HG03342 (cell line): ENCODE measurements at regions not wholly inside any gene's neighbourhood (a gene's known extent, or its start where the extent isn't known, plus 50 kb on each side); places are given as distances from the start of the nearest gene placed in this dataset.

Experiments used
- ATAC-seq: cut with Tn5 transposase; IDR thresholded peaks from one replicate; pipeline ENCODE4 v1.9.1; 2021; ENCODE audit warnings: mild to moderate bottlenecking, moderate library complexity; ENCODE audit not compliant: unreplicated experiment

DNA sequence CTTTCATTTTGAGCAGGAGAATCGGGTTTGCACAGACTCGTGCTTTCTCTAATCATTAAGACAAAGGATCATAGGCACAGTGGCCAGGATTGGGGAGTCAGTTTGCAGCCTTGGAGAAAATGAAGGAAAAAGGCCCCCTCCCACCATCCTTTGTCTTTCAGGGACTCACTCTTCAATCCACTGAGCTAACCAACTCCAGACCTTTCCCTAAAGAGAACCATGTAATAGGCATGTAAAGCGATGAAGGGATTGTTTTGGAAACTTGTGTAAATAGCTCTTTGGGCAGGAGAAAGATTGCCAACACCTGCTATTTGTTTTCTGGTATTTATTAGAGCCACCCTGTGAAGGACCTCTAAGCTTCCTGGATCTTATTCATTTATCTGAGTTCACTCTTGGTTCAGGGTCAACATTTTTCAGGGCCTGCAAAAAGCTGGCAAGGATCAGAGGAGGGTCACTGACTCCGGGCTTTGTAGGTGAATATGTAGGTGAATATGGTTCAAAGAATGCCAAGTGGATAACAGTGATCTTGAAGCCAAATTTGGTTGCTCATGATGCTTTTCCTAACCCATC lies 192.6 kb upstream of the FGGY start:
- ATAC-seq, result no peak

DNA sequence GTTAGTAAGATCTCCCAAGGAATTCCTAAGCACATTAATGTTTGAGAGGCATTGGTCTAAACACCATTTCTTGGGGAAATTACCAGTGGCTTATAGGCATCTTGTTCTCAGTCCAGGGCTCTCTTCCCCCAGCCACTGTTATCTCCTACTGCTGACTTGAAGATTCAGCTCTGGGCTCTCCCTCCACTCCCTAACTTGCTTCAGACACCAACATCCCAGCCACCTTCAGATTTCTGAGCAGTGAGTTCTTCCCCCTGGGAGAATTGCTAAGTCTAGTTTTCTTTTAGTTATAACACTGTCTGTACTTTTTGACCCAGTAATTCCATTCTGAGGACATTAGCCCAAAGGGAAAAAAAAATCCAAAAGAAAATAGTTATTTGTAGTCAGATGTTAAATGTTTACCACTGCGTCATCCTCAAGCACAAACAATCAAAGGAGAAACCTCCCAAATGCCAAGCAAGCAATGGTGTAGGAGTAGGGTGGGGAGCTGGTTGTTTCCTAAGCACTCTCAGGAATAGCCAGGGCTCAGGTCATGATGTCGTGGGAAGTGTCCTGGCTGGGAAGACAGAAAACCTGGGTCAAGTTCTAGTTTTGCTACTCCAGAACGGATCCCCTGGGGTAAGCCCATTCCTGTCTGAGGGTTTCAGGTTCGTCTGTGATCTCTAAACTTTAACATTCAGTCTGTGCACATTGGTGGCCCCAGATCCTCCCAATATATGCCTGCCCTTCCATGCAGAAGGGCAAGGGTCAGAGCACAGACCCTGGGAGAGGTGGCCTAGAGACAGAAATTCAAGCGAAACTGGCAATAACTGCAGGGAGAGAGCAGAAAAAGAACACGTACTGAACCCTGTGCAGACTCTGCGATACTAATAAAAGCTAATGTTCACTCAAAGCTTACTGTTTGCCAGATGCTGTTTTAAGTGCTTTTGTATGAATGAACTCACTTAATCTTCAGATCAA lies 191.1 kb upstream of the FGGY start:
- no peak for ATAC-seq

DNA sequence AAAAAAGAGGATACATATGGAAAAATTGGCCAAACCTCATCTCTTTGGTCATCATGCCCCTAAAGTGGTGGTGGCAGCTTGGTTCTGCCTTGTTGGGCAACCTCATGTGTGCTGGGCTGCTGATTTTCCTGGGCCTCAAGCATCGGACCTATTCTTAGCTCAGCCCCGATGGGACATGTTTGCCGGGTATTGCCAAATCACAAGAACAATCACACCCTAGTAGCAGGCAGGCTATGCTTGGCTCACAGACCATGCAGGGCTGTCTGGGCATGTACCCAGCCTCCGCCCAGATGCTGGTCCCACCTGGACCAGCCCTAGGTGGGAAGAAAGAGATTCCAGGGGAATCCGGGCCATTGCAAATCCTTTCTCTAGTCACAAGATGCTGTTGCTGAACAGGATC lies 189.4 kb upstream of the FGGY start:
- ATAC-seq, result no peak

DNA sequence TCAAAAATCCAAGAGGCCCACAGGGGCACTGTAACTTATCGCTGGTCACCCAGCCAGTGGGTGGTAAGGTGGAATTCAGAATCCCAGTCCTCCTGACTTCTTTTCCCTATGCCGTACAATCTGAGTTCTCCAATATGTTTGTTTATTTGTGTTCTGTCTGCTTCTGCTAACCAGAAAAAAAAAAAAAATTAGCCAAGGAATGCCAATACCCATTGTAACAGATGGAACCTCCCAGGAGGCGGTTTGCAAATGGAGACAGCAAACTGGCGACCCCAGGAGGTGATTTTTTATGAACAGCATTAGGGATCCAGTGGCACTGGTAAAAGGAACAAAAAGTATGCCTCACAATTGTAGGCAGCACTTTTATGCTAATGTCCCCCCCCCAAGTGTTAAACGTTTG lies 189.0 kb upstream of the FGGY start:
- no peak for ATAC-seq

DNA sequence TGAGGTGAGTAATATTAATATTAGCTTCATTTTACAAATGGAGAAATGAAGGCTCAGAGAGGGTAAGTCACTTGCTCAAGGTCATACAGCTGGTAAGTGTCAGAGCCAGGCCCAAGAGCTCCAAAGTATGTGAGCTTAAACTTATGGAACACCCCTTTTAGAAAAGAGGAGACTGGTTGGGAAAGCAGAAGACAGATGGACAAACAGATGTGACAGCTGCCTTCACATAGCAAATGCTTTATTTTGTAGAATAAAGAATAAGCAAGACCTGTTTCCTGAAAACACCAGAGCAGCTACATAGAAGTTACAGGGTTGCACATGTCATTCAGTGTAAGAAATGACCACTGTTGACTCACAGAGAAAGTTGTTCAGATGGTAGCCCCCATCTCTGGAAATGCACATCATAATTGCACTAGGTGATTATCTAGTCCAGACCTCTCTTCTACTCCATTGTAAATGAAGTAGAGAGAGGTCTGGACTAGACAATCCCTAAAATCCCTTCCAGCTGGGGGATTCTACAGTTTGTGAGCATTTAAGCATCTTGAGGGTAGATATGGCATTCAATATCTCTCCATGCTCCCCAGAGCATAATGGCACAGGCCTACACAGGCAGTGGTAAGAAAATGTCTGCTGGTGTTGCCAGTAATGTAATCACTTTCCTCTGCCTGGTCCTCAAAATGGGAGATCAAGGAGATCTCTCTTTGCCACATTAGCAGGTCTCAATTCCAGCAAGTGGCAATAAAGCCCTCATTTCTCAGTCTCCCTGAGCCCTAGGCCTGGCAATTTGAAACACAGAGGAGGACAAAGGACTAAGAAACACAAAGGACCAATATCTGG lies 188.2 kb upstream of the FGGY start:
- ATAC-seq, result no peak

DNA sequence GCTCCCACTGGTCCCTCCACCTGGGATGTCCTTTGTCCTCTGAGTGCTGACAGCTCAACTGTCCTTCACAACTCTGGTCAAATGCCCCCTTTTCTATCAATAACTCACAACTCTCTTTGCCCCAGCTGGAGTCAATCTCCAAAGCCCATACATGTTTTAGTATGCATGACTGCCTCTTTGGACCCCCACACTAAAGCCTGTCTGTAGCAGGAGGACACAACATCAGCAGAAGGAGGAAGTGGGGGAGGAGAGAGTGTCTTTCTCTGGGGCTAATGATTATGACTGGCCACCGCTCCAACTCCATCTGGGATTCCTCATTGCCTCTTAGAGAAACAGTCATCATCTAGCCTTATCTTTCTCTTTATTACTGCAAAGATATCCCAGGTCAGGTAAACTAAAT lies 186.6 kb upstream of the FGGY start:
- no peak for ATAC-seq

DNA sequence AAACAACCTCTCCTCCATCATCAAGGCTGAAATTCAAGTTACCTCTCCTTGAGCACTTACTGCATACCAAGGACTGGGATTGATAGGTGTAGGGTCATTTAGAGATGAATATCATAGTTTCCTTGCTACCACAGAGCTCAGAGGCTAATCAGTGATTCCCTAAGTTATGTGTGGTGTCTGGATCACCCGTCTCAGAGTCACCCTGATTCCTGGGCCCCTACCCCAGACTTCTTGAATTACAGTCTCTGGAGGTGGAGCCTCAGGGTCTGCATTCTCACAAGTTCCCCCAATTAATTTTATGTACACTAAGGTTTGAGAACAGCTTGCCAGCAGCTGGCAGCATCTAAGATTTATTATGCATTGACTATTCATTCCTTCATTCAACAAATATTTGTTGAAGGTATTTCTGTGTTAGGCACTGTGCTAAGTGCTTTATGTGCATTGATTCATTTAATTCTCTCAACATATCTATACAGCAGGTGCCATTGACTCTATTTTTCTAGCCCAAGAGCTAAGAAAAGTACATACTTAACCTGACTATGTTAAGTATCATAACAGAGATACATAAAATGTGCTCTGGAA lies 182.9 kb upstream of the FGGY start:
- no peak for ATAC-seq

DNA sequence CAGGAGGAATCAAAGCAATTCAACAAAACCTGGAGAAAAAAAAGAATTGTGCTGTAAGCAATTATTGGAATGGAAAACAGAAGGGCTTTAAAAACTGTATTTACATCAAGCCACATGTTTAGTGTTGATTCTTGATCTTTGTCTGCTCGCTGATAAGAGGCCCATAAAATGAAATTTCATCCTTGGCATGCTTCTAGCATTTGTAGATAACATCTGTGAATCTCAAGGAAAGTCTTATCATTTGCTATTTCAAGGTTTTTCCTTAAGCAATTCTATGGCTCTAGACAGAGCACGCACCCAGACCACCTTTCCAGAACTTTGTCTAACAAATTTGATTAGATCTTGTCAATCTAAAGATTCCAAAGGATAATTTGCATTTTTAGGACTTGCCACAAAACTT lies 181.0 kb upstream of the FGGY start:
- ATAC-seq, result no peak

DNA sequence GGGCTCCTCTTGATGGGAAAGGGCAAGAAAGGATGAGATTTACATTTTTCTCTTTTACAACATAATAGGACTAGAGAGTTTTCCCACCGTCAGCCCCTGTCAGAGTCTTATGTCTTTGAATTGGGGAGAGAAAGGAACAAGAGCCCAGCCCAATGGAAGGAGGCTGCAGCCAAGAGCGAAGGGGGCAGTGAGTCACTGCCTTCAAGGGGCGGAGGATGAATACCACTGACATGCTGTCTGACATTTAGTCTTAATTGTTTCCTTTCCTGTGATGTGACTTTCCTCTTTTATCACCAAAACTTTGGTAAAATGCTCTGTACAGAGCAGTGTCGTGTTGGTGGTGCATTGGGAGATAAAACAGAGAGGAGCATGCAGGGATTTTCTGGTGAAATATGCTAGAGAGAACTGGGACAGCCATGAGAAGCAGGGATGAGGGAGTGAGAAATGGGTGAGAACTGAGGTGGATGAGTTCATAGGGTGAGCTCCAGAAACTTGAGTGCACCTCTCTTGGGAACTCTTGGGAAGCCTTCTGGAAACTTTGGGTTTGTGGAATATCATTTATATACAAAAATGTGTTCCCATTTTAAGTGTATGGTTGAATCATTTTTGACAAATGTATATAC lies 179.9 kb upstream of the FGGY start:
- no peak for ATAC-seq

DNA sequence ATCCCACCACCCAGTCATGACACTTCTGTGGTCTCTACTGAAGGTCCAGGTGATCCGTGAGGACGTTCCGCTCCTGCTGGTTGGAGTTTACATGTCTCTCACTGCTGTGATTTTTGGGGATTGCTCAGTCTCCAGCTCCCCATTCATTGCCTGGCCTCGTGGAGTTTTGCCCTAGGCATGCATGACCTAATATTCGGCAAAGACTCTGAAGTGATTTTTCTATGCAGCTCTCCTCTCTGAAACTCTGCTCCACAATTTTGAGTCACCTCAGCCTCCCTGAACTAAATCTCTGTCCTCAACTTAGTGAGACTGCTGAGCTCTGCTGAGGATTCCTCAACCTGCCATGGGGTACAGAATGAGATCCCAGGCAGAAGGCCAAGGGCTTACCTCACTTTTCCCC lies 174.4 kb upstream of the FGGY start:
- no peak for ATAC-seq

DNA sequence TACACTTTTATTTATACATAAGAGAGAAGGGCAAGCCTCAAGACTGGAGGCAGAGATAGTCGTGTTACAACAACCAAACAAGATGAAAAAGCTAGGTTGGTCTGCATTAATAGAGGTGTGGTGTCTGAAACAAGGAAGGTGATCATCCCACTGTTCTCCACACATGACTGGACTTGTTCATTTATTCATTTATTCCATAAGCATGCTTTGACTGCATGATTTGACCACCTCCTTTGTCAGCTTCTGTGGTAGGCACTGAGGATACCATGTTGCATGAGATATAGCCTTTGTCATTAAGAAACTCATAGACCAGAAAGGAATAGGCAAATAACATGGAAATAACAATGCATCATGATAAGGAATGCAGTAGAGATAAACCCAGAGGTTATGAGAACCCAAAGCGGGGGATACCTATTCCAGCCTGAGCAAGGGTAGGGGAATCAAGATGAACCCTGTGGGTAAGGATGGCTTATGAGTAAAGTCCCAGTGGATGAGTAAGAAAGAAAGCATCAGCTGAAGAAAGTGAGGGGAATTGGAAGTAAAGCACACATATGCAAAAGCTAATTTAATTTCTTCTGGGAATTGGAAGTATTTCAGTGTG lies 173.7 kb upstream of the FGGY start:
- no peak for ATAC-seq

DNA sequence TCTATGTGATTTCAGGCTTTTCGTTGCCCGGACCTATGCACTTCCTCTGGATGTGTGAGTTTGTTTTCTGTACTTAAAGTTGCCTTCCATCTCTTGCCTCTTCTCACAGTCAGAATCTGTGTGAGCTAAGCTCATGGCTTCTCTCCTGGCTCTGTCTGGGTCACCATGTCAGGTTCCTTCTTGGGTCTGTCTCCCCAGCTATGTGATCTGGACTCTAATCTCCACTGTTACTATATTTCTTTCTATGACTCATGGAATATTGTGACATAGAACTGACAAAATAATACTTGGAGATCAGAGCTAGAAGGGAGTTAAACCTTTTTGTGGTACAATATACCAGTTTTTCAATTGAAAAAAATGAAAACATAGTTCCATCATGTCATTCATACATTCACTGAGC lies 172.7 kb upstream of the FGGY start:
- ATAC-seq, result no peak

DNA sequence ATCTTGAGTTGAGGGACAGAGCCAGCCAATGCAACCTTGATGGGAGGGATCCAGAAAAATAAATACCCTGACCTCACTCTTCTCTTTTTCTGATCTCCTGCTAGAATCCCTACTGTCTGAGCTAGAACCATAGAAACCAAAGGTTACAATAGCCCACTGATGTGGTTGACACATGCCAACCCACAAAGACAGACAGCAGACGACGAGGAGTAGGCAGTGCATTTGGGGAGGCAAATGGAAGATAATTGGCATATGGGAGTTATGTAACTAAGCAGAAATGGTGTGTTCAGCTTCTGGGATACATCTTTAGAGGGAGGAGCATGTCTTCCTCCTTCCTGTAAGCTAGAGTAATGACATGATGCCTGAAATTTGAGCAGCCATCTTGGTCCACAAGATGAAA lies 171.7 kb upstream of the FGGY start:
- ATAC-seq, result no peak

DNA sequence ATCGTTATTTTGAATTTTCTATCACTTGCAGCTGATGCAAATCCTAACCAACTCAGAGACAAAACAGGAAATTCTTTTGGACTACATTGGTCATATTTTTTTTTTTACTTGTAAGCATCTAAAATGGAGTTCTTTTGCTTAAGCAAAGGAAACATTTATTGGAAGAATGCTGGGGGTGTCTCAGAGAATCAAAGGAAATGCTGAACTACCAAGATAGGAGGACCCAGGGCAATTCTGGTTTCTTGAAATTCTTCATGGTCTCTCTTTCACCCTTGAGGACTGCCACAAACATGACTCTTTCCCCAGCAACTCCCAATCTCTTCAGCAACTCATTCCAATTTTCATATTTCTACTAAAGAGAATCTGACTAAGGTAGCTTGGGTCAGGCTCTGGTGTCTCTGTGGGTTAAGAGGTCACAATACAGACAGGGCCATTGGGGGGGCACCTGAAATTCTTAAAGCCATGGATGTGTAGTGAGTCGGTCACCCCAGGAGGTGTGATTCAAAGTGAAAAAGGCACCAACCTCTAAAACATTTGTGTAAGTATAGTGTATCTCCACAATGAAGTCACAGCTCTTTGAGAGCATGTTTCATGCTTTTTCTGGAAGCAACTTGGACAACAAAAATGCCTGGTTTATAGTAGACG lies 171.1 kb upstream of the FGGY start:
- ATAC-seq, result no peak

DNA sequence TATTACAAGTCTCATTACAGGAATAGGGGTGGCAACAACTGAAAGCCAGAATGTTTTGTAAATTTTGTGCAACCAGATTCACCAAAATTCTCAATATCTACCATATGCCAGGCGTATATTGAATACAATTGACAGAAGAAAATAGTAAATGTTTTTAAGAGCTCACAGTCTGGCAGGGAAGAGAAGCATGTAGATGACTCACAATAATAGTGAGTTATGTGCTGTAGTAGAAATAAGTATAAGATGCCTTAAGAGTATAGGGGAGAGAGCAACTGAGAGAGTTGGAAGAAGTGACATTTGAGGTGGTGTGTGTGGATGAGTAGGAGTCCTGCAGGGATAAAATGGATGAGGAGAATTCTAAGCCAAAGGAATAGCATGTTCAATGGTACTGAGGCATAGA lies 170.5 kb upstream of the FGGY start:
- no peak for ATAC-seq

DNA sequence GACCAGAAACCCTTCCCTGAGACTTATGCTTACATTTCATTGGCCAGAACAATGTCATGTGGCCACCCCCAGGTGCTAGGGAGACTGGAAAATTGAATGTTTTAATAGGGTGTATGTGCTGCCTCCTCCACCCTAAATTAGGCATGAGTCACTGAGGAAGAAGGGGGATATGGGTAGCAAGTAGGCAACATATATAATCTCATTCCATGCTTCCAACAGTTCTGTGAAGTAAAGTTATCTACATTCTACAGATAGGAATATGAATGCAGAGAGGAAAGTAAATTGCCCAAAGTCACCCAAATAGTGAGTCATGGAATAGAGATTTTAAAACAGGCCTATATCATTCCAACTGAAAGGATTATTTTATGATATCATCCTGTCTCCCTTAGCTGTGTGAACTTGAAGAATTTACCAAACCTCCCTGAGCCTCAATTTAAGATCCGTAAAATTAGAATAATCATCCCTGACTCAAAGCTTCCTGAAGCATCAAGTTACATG lies 168.6 kb upstream of the FGGY start:
- no peak for ATAC-seq

DNA sequence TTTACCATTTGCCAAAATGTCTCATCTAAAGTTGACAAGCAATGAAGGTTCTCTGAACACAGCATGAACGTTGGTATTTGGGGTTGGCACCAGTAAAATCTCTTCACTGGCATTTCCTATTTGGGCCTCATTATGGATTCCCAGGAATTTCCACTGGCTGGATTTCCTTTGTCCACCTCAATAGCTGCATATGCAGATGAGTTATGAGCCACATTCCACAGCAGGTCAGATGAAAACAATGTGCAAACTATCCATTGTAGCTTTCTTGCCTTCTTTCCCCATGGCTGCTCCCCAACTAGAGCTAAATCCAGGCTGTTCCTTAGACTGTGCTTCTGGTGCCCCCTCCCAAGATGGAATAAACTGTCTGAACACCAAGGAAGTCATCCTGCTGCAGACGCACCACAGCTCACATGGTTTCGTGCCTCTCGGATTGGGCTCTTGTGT lies 168.1 kb upstream of the FGGY start:
- ATAC-seq, result no peak

DNA sequence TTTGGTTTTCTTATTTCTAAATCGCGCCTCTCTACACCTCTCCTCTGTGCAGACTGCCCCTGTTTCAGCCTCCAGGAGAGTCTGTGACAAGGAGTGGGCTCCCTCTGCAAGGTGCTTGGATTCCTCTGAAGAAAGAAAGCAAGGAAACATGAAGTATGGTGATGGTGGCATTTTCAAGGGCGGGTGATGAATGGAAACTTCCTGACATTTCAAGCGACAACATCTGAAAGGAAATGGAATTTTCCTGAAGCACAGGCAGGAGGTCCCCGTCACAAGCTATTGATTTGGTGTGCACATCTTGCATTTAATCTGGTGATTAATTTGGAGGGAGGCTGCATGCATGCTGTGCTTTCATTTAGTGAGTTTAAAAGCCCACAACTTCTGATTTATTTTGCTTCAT lies 164.6 kb upstream of the FGGY start:
- ATAC-seq, result no peak

DNA sequence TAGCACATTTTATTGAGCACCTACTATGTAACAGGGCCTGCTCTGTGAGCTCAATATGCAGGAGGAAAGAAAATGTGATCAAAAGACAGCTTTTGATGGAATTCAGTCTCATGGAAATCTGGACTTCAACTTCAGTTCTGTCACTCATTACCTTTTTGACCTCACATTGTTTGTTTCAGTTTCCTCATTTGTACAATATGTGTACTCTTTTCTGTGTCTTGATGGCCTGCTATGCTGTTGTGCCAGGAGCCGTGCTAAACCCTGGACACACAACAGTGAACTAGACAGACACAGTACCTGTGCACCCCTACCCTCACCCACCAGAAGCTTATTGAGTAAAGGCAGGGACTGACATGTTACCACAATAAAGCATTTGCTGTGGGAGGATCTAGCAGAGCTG lies 162.9 kb upstream of the FGGY start:
- no peak for ATAC-seq

DNA sequence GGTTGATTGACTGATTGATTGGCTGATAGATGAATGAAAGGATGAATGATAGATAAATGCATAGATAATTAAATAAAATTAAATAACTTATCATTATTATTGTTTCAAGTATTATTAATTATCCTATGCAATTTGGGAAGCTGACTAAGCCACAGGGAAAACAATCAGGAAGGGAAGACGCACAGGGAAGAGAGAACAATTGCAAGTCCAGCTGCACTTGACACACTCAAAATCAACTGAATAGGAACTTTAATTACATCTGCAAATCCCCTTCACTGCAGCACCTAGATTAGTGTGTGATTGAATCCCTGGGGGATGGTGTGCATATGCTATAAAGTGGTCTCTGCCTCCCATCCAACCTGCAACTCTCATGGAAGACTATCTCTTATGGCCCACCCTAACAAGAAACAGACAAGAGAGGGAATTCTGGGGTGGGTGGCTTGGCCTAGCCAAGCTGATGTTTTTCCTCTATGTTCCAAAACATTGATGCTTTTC lies 161.1 kb upstream of the FGGY start:
- ATAC-seq, result no peak
